Hematopoietic multipotent progenitor cell treated with erythropoietin and hydrocortisone succinate and interleukin-3 and kit ligand, for 6 days (in vitro differentiated cells): ENCODE measurements at regions not wholly inside any gene's neighbourhood (a gene's known extent, or its start where the extent isn't known, plus 50 kb on each side); places are given as distances from the start of the nearest gene placed in this dataset.

Experiments
- DNase-seq: peaks from one replicate; pipeline ENCODE4 v3.0.0-alpha.2; 2015

- no peak for DNase-seq
These were observed 343.0 kb downstream of the NUF2 start for GRCh38 chr1:163664671-163665335.

GRCh38 chr1:163668472-163668871 is 346.7 kb downstream of the NUF2 start:
- no peak for DNase-seq

- no peak for DNase-seq
These were observed 349.4 kb downstream of the NUF2 start for GRCh38 chr1:163670989-163671757.

- no peak for DNase-seq
These were observed 351.4 kb downstream of the NUF2 start for GRCh38 chr1:163672976-163673758.

- DNase-seq: no peak
These were observed 352.0 kb downstream of the NUF2 start for GRCh38 chr1:163673759-163674151.

- no peak for DNase-seq
These were observed 352.5 kb downstream of the NUF2 start for GRCh38 chr1:163674236-163674635.

GRCh38 chr1:163684785-163685184 is 363.0 kb downstream of the NUF2 start:
- DNase-seq: no peak

- DNase-seq: no peak
These were observed 370.5 kb downstream of the NUF2 start for GRCh38 chr1:163692266-163692665.

GRCh38 chr1:163697137-163697536 is 375.4 kb downstream of the NUF2 start:
- no peak for DNase-seq

GRCh38 chr1:163701783-163702374 is 380.1 kb downstream of the NUF2 start:
- DNase-seq: no peak

- no peak for DNase-seq
These were observed 382.0 kb downstream of the NUF2 start for GRCh38 chr1:163703794-163704193.

- DNase-seq: no peak
These were observed 385.2 kb downstream of the NUF2 start for GRCh38 chr1:163706915-163707314.

- no peak for DNase-seq
These were observed 387.9 kb downstream of the NUF2 start for GRCh38 chr1:163709636-163710035.

GRCh38 chr1:163712321-163712720 is 390.6 kb downstream of the NUF2 start:
- DNase-seq: no peak

GRCh38 chr1:163720294-163720693 is 398.5 kb downstream of the NUF2 start:
- DNase-seq: no peak

- DNase-seq: no peak
These were observed 403.8 kb downstream of the NUF2 start for GRCh38 chr1:163725551-163725950.

GRCh38 chr1:163730411-163730821 is 408.7 kb downstream of the NUF2 start:
- DNase-seq: no peak

- DNase-seq: no peak
These were observed 415.5 kb downstream of the NUF2 start for GRCh38 chr1:163737261-163737660.

GRCh38 chr1:163744301-163744887 is 422.6 kb downstream of the NUF2 start:
- no peak for DNase-seq

GRCh38 chr1:163745204-163745603 is 423.4 kb downstream of the NUF2 start:
- DNase-seq: no peak

- no peak for DNase-seq
These were observed 425.5 kb downstream of the NUF2 start for GRCh38 chr1:163747261-163747660.

- DNase-seq: no peak
These were observed 426.1 kb downstream of the NUF2 start for GRCh38 chr1:163747855-163748254.
